ENCODE measurements at regions not wholly inside any gene's neighbourhood (a gene's known extent, or its start where the extent isn't known, plus 50 kb on each side); places are given as distances from the start of the nearest gene placed in this dataset.

DNA sequence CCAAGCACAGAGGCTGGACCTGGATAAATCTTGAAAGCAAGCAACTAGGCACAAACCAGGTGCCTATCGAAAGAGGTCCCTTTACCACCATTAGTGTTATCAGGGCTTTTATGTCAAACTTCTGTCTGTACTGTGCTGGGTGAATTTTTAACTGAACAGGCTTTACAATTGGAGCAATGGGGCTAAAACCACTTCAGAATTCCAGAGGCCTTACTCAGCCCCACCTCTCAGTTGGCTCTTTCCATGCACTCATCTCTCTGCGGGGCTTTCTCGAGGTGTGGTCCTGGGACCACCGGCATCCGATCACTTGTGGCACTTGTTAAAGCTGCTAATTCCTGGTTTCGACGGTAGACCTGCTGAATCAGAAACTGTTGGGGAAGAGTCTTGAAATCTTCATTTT is 232.5 kb downstream of the SOX4 start:
- DNase-seq (ENCODE audit: low spot score): no peak
- POLR2A ChIA-PET (ENCODE audit: low non-redundant PET): no interaction called here
- CTCF ChIA-PET: no interaction called here
- TF ChIP-seq, protein P1, sequence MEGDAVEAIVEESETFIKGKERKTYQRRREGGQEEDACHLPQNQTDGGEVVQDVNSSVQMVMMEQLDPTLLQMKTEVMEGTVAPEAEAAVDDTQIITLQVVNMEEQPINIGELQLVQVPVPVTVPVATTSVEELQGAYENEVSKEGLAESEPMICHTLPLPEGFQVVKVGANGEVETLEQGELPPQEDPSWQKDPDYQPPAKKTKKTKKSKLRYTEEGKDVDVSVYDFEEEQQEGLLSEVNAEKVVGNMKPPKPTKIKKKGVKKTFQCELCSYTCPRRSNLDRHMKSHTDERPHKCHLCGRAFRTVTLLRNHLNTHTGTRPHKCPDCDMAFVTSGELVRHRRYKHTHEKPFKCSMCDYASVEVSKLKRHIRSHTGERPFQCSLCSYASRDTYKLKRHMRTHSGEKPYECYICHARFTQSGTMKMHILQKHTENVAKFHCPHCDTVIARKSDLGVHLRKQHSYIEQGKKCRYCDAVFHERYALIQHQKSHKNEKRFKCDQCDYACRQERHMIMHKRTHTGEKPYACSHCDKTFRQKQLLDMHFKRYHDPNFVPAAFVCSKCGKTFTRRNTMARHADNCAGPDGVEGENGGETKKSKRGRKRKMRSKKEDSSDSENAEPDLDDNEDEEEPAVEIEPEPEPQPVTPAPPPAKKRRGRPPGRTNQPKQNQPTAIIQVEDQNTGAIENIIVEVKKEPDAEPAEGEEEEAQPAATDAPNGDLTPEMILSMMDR (conservative IDR thresholded peaks at IDR 0.05; ENCODE audit: low read depth): no peak
- H3K27ac ChIP-seq: no peak overlapping the region

DNA sequence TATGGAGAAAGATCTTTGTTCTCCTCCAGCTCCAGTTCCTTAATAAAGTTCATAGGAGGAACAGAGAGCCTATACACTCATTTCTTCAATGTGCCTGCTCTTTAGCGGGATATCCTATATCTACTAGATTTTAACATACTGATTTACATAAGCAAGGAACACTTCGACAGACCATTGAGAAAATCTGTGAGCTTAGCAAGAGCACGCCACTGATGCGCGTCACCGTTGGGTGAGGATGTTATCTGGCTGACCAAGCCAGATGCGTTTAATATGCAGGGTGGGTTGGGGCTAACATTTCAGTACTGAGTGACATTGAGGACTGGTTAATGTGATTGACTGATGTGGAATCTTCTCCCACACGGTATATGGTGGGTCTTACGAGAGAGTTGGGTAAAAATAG is 233.4 kb downstream of the SOX4 start:
- ChIA-PET CTCF (no interaction called here), POLR2A (ENCODE audit: low non-redundant PET) (no interaction called here)
- no peak overlapping the region for H3K27ac ChIP-seq
- TF ChIP-seq, protein P1 (conservative IDR thresholded peaks at IDR 0.05; ENCODE audit: low read depth): no peak
- no peak for DNase-seq (ENCODE audit: low spot score)

DNA sequence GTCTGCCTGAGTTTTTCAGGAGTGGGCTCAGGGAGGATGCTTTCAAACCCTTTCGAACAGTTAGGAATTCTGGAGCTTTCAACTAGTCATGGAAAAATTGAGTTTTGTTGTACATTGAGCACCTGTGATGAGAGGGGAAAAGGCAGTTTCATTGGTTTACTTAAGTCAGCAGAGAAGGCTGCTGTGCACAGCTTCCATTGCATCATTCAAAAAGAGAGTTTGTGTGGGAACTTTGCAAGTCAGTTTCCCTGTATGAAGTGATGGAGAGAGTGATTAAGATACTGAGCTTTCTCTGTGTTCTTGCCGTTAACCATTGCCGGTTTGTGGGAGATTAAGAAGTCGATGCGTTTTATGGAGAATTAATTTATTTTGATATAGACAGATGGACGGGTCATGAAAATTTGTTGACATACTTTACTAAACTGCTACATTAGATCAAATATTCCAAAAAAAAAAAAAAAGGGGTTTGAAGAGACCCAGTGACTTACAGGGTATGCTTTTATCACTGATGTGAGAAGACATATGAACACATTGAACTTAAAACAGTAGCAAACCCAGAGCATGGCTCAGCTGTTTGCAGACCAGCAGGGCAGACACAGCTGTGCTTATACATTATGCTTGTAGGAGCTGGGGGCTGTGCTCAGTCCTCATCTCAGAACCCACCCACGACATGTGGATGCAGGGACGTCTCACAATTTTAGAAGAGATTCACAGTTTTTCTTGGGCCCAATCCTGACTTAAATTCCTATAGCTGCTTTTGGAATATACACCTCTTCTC is 234.1 kb downstream of the SOX4 start:
- no peak for DNase-seq (ENCODE audit: low spot score)
- H3K27ac ChIP-seq: no peak overlapping the region
- POLR2A ChIA-PET (ENCODE audit: low non-redundant PET): no interaction called here
- TF ChIP-seq, protein P1 (conservative IDR thresholded peaks at IDR 0.05; ENCODE audit: low read depth): no peak
- CTCF ChIA-PET: no interaction called here

DNA sequence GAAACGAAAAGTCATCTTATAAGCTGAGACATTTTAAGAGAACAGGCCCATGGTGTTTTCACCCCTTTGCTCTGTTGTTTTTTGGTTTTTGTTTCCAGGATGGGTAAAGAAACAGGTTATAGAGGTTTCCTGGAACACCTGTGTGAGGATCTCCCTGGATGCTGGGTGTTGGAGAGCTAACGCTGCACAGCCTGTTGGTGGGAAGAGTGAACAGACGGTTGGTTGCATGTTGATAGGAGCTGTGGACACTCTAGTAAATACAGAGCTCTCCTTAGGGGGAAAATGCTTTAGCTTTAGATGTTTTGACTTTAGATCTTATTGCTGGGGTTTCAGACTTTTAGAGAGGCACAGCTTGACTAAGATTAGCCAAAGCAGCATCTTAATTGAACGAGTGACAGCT is 235.2 kb downstream of the SOX4 start:
- CTCF ChIA-PET: no interaction called here
- TF ChIP-seq, protein P1 (conservative IDR thresholded peaks at IDR 0.05; ENCODE audit: low read depth): no peak
- no peak for DNase-seq (ENCODE audit: low spot score)
- no peak overlapping the region for H3K27ac ChIP-seq
- POLR2A ChIA-PET (ENCODE audit: low non-redundant PET): no interaction called here

DNA sequence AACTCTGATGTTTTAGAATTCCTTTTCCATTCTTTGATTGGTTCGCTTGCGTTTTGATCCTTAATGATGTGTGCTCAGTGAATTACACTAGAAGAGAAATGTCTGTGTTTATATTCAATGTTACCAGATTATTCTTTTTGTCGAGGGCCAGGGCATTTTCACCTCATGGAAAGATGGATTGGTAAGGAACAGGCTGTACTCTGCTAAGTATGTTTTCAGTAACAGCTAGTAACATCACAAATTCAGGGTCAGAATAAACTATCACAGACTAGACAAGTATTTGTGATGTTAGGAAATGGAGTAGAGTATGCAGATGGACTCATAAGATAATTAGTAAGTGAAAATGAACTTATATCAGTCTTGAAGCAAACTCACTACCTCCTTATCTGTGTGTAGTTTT is 235.6 kb downstream of the SOX4 start:
- ChIA-PET POLR2A (ENCODE audit: low non-redundant PET) (no interaction called here), CTCF (interaction anchor here (0.6 kb wide), 1 partner anchor 291 kb away, joined by 5 read pairs; no protein-coding TSS in a partner anchor)
- TF ChIP-seq, protein P1 (conservative IDR thresholded peaks at IDR 0.05; ENCODE audit: low read depth): no peak
- no peak overlapping the region for H3K27ac ChIP-seq
- no peak for DNase-seq (ENCODE audit: low spot score)

DNA sequence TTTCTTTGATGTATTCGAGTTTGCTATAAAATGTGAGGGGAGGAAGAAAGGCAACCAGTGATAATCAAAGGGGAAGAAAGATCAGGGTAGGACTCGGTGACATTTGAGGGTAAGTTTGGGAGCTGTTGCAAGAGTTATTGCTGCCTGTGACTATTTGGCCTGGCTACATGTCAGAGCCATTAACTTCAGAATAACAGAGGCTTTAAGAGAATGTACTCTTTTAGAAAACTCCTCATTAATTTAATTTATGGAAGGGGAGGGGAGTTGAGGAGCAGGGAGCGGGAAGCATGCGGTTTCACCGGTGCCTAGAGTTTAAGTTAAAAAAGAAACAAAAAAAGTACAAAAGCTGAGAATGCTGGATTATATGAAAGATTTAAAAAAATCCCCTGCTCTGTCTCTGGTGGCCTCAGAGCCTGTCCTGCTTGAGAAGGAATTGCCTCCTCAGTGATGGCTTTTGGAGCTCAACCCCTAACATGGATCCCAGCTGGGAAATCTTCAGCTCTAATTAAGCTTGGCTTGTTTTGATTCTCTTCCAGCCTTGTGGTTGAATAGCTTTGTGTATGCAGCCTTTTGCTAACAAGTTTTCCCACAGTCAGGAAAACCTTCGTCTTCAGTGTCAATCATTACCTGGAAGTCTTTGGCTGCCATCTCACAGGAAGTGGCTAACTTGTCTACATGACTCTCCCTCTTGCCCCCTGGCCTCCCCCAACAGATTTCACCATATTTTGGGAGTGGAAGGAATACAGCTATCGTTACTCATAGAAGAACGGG is 238.2 kb downstream of the SOX4 start:
- DNase-seq (ENCODE audit: low spot score): no peak
- ChIA-PET POLR2A (ENCODE audit: low non-redundant PET) (no interaction called here), CTCF (no interaction called here)
- TF ChIP-seq, protein P1 (conservative IDR thresholded peaks at IDR 0.05; ENCODE audit: low read depth): no peak
- H3K27ac ChIP-seq: no peak overlapping the region

Data from RWPE1 (cell line).